NB4 (cell line): ENCODE measurements at regions not wholly inside any gene's neighbourhood (a gene's known extent, or its start where the extent isn't known, plus 50 kb on each side); places are given as distances from the start of the nearest gene placed in this dataset.

Experiments
- DNase-seq: peaks from one replicate; pipeline ENCODE4 v3.0.0; 2010; ENCODE audit warnings: low read depth
- H3K4me3 ChIP-seq: one replicate; pipeline ENCODE4 v1.5.1; 2011; ENCODE audit warnings: mild to moderate bottlenecking, low read depth, low read length, moderate library complexity
- CTCF ChIP-seq: IDR thresholded peaks from one replicate; pipeline ENCODE4 v1.5.1; 2012; ENCODE audit warnings: low read depth, low read length
- MAX ChIP-seq: IDR thresholded peaks from 2 replicates; pipeline ENCODE4 v1.6.1; 2011; ENCODE audit warnings: low read depth, low read length
- MYC ChIP-seq: IDR thresholded peaks from 2 replicates; pipeline ENCODE4 v1.6.1; 2011; ENCODE audit warnings: low read depth, low read length
- POLR2A ChIP-seq: IDR thresholded peaks from 2 replicates; pipeline ENCODE4 v1.6.1; 2011; ENCODE audit warnings: mild to moderate bottlenecking; ENCODE audit not compliant: insufficient read length; ENCODE audit errors: extremely low read depth

GRCh38 chr6:21836772-21837425 is 243.3 kb downstream of the SOX4 start:
- TF ChIP-seq MYC (no peak), POLR2A (no peak), CTCF (no peak), MAX (no peak)
- no peak for DNase-seq
- H3K4me3 ChIP-seq, result no peak overlapping the region

- DNase-seq, result peak; percentile 9
- H3K4me3 ChIP-seq, result no peak overlapping the region
- no peak for TF ChIP-seq POLR2A
- TF ChIP-seq MYC, result no peak
- no peak for TF ChIP-seq MAX
- no peak for TF ChIP-seq CTCF
Measured at GRCh38 chr6:21840428-21840827, 246.9 kb downstream of the SOX4 start.

GRCh38 chr6:21842875-21843645 is 249.5 kb downstream of the SOX4 start:
- no peak for TF ChIP-seq MYC
- TF ChIP-seq MAX, result no peak
- no peak for TF ChIP-seq POLR2A
- no peak overlapping the region for H3K4me3 ChIP-seq
- no peak for DNase-seq

- TF ChIP-seq POLR2A (no peak), CTCF (no peak), MYC (no peak), MAX (no peak)
Measured at GRCh38 chr6:21844120-21844917, 250.8 kb downstream of the SOX4 start.

GRCh38 chr6:21845018-21845417 is 251.5 kb downstream of the SOX4 start:
- no peak for TF ChIP-seq CTCF
- no peak for TF ChIP-seq POLR2A
- no peak for TF ChIP-seq MAX
- TF ChIP-seq MYC, result no peak
- no peak for DNase-seq
- H3K4me3 ChIP-seq, result no peak overlapping the region

More at GRCh38 chr6:21844120-21844917, 250.8 kb downstream of the SOX4 start:
- DNase-seq, result no peak
- no peak overlapping the region for H3K4me3 ChIP-seq
